ENCODE measurements at regions not wholly inside any gene's neighbourhood (a gene's known extent, or its start where the extent isn't known, plus 50 kb on each side); places are given as distances from the start of the nearest gene placed in this dataset.

GRCh38 chr2:12424809-12425208 lies 291.9 kb upstream of the TRIB2 start:
- TF ChIP-seq CTCF (IDR thresholded peaks at IDR 0.05) (no peak), POLR2A (IDR thresholded peaks at IDR 0.05) (no peak)
